ENCODE measurements at regions not wholly inside any gene's neighbourhood (a gene's known extent, or its start where the extent isn't known, plus 50 kb on each side); places are given as distances from the start of the nearest gene placed in this dataset.

GRCh38 chr2:66242099-66242789 is 192.7 kb upstream of the MEIS1 start:
- H3K4me1 ChIP-seq = no peaks in the 10 kb centered on the region
- ATAC-seq (no peak), DNase-seq (no peak)
- H3K9me3 ChIP-seq = no peaks in the 10 kb centered on the region
- H3K27me3 ChIP-seq (ENCODE audit: low read depth) = no peaks in the 10 kb centered on the region
- H3K27ac ChIP-seq = no peak overlapping the region
- intact Hi-C loops (cut with DNase I) = no loop called here
- H3K36me3 ChIP-seq = no peaks in the 10 kb centered on the region
- no peak overlapping the region for H3K4me3 ChIP-seq
- no peak for TF ChIP-seq CTCF (IDR thresholded peaks at IDR 0.05)

GRCh38 chr2:66240286-66240685 is 194.6 kb upstream of the MEIS1 start:
- DNase-seq (no peak), ATAC-seq (no peak)
- Histone ChIP-seq H3K36me3 (no peaks in the 10 kb centered on the region), H3K4me1 (no peaks in the 10 kb centered on the region), H3K27ac (peak overlapping the region; percentile 7), H3K9me3 (no peaks in the 10 kb centered on the region), H3K27me3 (ENCODE audit: low read depth) (no peaks in the 10 kb centered on the region), H3K4me3 (no peak overlapping the region)
- intact Hi-C loops (cut with DNase I) = no loop called here
- TF ChIP-seq CTCF (IDR thresholded peaks at IDR 0.05) = no peak

- Histone ChIP-seq H3K27ac (no peak overlapping the region), H3K36me3 (no peaks in the 10 kb centered on the region), H3K4me3 (no peak overlapping the region), H3K27me3 (ENCODE audit: low read depth) (no peaks in the 10 kb centered on the region), H3K9me3 (no peaks in the 10 kb centered on the region), H3K4me1 (no peaks in the 10 kb centered on the region)
- TF ChIP-seq CTCF (IDR thresholded peaks at IDR 0.05) = no peak
- intact Hi-C loops (cut with DNase I) = no loop called here
- no peak for ATAC-seq
- no peak for DNase-seq
These were observed 195.3 kb upstream of the MEIS1 start for GRCh38 chr2:66239655-66240054.

GRCh38 chr2:66237803-66238379 is 197.0 kb upstream of the MEIS1 start:
- Histone ChIP-seq H3K4me1 (no peaks in the 10 kb centered on the region), H3K27ac (no peak overlapping the region), H3K27me3 (ENCODE audit: low read depth) (no peaks in the 10 kb centered on the region), H3K36me3 (no peaks in the 10 kb centered on the region), H3K4me3 (no peak overlapping the region), H3K9me3 (no peaks in the 10 kb centered on the region)
- no peak for DNase-seq
- no peak for ATAC-seq
- intact Hi-C loops (cut with DNase I) = no loop called here
- no peak for TF ChIP-seq CTCF (IDR thresholded peaks at IDR 0.05)

- no peak for ATAC-seq
- Histone ChIP-seq H3K27ac (no peak overlapping the region), H3K36me3 (no peaks in the 10 kb centered on the region), H3K4me1 (no peaks in the 10 kb centered on the region), H3K27me3 (ENCODE audit: low read depth) (no peaks in the 10 kb centered on the region), H3K4me3 (no peak overlapping the region), H3K9me3 (no peaks in the 10 kb centered on the region)
- no peak for TF ChIP-seq CTCF (IDR thresholded peaks at IDR 0.05)
- DNase-seq = no peak
- intact Hi-C loops (cut with DNase I) = no loop called here
These were observed 197.8 kb upstream of the MEIS1 start for GRCh38 chr2:66236816-66237802.

Measured in lower lobe of right lung (tissue), 2 donors.